Skin epidermis (tissue), 12 donors: ENCODE measurements at regions not wholly inside any gene's neighbourhood (a gene's known extent, or its start where the extent isn't known, plus 50 kb on each side); places are given as distances from the start of the nearest gene placed in this dataset.
A peak's percentile ranks its signal among the peaks of the same experiment; 100 is the strongest.

Source experiments
- H3K27ac ChIP-seq, 21 experiments: fragments of 200-600 bp; sonication (generic) in 11 of 21; one replicate each; pipeline ENCODE4 v1.5.0; 2020; ENCODE audit warnings: mild to moderate bottlenecking in 3 of 21, inconsistent platforms in 2 of 21, moderate library complexity in 2 of 21
- H3K4me3 ChIP-seq, 7 experiments: fragments of 200-600 bp; sonication (generic) in 2 of 7; one replicate each; pipeline ENCODE4 v1.5.0; 2020; ENCODE audit warnings: inconsistent platforms in 2 of 7, mild to moderate bottlenecking in 2 of 7, moderate library complexity in 1 of 7

DNA sequence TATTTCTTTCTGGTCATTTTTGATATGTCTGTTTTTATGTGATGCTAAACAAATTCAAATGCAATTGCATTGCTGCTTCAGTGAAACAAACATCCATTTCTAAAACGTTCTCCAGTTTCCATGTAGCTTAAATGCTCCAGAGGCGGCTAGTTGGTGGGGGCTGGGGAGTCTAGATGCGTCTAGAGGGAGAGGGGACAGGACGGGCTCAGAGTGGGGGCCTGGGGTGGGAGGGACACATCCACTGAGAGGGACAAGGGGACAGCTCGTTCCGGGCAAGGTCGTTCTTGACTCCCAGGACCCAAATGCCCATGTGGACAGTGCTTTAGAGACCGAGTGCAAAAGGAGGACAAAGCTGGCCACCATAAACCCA is 102.3 kb downstream of the FOXL1 start:
- Histone ChIP-seq H3K27ac (peak overlapping the region in 5 of 21 experiments; percentile 36 to 72 (median 45)), H3K4me3 (no peak overlapping the region)

DNA sequence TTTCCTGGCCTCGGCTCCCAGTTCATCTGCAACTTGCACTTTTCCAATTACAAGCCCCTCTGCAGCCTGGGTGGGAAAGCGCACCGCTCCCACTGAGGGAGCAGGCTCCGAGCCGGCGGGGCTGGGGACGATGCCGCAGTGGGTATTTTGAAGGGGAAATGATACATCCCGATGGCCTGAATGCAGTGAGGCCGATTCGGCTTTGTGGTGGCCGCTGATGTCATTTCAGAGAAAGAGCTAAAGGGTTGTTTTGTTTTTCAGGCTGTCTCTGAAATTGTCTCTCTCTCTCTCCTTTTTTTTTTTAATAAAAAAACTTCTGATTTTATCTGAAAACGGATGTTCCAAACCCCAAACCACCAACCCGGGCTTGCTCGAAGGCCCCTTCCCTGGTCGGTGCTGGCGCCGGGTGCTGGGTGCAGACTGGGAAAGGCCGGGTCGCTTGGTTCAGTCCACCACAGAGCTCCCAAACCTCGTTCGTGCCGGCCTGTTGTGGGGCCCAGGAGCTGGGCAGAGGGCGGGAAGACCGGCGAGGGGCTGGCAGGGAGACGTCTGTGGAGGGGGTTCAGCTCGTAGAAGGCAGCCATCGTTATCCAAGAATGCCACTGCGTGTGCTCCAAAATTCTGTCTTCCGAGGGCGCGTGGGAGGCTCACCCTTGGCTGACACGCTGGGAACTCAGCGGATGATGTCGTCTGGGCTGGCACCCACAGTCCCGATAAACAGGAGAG is 102.8 kb downstream of the FOXL1 start:
- Histone ChIP-seq H3K27ac (peak overlapping the region in 6 of 21 experiments; percentile 35 to 72 (median 47)), H3K4me3 (no peak overlapping the region)

DNA sequence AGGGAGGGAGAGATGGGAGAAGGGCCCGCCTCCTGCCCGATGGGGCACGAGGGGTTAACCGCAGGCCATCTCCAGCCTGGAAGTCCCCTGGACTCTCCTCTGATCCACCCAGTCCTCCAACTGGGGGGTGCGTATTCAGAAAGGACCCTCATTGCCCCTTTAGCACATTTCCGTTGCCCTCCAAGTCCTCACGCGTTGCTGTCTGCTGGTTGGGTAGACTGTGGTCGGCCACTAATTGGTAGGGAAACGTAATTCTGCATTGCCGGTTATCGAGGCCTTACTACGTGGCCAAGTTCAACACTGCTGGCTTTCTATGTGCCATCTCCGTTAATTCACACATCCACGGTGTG is 103.4 kb downstream of the FOXL1 start:
- Histone ChIP-seq H3K27ac (peak overlapping the region in 4 of 21 experiments; percentile 35 to 72 (median 52)), H3K4me3 (no peak overlapping the region)

DNA sequence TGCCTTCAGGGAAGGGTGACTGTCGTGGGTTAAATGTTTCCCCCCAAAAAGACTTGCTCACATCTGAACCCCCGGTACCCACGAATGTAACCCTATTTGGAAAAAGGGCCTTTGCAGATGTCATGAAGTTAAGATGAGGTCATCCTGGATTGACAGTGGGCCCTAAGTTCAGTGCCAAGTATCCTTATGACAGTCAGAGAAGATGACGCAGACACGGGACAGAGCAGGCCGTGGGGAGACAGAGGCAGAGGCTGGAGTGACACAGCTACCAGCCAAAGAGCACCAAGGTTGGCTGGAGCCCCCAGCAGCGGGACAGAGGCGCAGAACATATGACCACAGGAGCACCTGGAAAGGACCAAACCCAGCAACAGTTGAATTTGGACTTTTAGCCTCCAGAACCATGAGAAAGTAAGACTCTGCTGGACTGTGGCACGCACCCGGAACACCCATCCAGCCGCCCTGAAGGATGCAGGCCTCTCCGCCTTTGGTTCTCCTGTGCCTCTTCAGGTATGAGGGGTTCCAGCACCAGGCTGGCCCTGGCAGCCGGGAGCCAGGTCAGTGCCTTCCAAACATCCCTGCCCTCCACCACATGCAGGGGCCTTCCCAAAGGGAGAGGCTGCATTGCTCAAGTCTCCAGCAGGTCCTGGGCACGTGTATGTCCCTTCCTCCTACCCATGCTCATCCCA is 104.0 kb downstream of the FOXL1 start:
- no peak overlapping the region for H3K27ac ChIP-seq
- H3K4me3 ChIP-seq = no peak overlapping the region

DNA sequence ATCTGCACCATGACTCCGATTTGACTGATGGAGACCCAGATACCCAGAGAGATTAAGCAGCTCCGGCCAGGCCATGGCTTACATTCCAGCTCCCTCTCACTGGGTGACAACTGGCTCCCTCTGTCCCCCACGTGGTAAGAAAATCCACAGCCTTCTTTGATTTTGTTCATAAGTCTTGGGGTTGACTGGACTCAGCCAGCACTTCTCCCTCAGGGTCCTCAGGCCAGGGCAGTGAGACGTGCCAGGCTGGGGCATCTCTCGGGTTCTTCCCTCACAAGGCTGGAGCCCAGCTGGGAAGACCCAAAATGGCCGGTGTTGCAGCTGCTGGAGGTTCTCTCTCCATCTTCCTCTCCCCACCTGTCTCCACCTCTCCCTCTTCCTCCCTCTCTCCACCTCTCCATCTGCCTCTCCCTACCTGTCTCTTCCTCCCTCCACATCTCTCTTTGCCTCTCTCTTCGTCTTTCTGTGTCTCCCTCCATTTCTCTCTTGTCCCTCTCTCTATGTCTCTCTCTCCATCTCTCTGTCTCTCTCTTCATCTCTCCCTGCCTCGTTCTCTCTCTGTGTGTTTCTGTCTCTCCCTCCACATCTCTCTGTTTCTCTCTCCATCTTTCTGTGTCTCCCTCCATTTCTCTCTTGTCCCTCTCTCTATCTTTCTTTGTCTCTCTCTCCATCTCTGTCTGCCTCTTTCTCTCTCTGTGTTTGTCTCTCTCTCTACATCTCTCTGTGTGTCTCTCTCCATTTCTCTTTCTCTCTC is 105.3 kb downstream of the FOXL1 start:
- Histone ChIP-seq H3K4me3 (no peak overlapping the region), H3K27ac (no peak overlapping the region)

DNA sequence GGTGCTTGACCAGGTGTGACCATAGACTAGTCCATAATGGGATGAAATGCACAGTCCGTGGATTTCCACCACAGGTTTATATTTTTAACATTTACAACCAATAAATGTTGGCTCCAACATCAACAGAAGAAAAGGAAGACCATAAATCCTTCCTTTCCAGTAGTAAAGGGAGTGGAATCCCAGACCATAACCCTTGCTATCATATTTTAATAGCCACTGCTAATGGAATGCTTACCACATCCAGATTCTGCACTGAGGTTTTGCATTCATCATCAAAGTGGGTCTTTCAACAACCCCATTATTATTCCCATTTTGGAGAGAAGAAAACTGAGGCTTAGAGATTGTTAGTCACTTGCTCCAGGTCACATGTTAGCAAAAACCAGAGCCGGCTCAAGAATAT is 106.7 kb downstream of the FOXL1 start:
- Histone ChIP-seq H3K27ac (no peak overlapping the region), H3K4me3 (no peak overlapping the region)

DNA sequence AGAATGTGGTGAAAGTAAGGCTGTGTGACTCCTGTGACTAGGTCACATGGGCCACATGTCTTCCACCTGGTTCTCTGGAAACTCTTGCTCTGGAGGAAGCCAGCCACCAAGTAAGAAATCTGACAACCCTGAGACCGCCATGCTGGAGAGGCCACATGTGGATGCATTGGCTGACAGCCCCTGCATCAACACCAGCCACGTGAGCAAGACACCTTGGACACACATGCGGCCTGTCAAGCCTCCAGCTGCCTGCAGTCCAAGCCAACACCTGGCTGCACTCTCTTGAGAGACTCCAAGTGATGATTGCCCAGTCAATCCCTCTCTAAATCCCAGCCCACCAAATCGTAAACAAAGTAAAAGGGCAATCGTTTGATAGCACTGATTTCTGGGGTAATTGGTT is 112.6 kb downstream of the FOXL1 start:
- H3K27ac ChIP-seq = no peak overlapping the region

DNA sequence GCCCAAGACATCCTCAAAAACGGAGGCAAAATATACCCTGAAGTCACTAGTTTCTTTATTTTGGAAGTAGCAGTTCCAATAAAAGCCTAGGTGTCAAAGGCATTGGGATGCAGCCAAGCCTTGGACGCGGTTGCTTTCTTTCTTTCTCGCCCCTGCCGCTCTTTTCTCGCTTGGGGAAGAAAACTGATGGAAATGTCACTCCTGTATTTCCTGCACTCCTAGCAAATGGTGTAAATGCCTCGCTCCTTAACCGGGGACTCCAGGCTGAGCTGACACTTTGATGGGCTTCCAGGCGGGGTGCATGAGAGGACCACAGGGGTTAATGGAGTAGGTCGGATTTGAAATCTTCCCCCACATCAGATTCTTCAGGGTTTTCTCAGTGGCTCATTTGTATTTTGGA is 114.1 kb downstream of the FOXL1 start:
- no peak overlapping the region for H3K4me3 ChIP-seq
- H3K27ac ChIP-seq = no peak overlapping the region

More for the DNA sequence above, 112.6 kb downstream of the FOXL1 start:
- no peak overlapping the region for H3K4me3 ChIP-seq

DNA sequence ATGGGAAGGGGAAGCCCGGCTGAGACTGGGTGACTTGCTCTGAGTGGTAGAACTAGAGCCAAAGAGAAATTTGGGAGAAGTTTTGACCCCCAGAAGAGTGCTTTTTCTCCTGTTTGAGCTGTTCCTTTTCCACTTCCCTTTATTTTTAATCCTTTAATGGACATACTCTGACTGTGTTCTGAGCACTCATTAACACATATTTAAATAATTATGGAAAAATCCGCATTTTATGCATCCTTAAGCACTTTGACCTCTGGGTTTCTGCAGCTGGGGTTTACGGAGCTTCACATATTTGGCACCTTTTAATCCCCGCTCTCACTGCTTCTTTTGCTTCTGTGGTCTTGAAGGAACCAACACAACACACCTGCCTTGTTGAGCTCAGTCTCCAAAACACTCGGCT is 114.7 kb downstream of the FOXL1 start:
- no peak overlapping the region for H3K4me3 ChIP-seq
- H3K27ac ChIP-seq = no peak overlapping the region

DNA sequence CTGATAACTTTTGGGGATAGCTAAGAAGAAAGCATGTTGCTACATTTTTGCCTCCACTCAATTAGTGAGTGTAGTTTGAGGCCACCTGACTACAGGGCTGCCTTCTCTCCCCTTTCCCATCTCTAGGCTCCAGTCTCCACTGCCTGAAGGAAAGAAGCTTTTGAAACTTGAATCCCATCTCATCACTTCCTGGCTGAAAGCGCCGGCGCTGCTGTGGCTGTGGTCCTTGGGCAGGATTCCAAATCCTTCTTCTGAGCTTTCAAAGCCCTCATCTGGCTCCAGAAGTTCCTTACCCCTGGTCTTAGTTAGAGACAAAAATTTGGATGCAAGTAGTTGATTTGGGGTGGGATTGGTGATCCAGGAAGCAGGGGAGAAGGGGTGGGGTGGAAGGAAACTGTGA is 119.4 kb downstream of the FOXL1 start:
- no peak overlapping the region for H3K4me3 ChIP-seq
- H3K27ac ChIP-seq = no peak overlapping the region

DNA sequence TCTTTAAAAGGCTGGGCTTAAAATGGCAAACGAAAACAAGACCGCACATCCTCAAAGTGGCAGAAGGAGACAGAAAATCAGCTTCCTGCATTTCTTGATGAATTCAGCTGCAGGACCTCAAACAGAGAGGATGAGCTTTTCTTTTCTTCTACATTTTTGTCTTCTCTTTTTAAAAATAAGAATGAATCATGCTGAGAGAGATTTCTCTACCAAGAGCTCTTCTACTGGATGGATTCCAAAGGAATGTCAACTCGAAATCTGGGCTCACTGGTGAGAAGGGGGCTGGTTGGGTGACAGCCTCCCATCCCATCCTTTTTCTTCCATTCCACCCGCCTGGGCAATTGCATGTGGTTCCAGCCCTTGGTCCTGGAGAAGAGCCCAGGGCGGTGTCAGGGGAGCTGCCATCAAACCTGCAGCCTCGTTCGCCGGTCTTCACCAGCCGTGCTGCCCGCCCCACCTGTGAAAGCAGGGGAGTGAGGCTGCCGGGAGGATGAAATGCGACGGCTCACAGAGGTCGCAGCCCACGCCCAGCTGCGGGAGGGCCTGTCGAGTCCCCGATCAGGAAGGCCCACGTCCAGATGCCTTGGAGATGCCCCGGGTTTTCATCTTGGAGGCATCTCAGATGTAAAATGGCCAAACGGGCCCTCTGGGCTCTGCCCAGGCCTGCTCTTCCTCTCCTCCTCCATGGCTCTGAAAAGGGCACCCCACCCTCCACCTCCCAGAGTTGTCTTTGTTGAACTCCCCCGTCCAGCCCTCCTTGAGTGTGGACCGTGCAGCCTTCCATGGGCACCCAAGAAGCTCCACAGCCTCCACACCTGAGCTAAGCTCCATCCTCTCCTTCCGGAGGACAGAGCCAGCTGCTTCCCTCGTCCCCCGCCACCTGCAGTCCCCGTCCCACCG is 121.9 kb downstream of the FOXL1 start:
- H3K4me3 ChIP-seq = no peak overlapping the region
- H3K27ac ChIP-seq = no peak overlapping the region

DNA sequence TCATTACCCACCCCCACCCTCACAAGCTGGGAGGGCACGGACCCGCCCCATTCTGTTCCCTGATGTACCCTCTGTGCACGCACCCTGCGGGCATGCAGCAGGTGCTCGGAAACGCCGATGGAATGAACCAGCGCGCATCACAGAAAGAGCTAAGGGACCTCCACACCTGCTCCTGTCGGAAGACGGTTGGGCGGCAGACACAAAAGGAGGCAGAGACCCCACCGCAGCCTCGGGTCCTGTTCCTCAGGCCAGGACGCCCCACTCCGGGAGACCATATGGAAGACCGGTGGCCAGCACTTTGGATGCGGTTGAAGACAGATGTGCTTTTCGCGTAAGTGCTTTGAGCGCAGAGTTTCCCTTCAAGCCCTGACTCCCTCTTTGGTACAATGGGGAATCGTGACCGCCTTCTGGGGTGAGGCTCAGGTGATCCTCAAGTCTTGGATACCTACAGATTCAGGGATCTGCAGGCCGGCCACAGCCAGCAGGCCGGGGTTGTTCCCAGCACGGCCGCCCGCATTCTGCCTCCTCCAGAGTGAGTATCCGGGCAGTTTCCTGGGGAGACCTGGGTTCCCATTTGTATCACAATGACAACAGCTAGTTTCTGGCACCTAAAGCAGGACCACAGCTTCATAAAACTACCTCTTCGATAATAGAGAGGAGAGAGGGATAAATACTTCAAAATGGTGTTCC is 123.1 kb downstream of the FOXL1 start:
- no peak overlapping the region for H3K27ac ChIP-seq
- no peak overlapping the region for H3K4me3 ChIP-seq

DNA sequence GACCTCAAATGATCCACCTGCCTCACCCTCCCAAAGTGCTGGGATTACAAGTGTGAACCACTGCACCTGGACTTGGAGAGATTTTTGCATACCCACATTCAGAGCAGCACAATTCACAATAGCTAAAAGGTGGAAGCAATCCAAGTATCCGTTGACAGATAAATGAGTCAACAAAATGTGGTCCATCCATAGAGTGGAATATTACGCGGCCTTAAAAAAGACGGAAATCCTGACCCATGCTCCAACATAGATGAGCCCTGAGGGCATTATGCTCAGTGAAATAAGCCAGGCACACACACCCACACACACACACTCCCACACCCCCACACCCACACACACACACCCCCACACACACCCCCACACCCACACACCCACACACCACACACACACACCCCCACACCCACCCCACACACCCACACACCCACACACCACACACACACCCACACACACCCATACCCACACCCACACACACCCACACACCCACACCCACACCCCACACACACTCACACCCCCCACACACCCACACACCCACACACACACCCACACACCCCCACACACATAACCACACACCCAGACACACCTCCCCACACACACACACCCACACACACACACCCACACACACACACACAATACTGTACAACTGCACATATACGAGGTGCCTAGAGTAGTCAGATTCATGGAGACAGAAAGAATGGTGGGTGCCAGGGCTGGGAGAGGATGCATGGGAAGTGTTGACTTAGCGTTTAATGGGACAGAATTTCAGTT is 124.7 kb downstream of the FOXL1 start:
- Histone ChIP-seq H3K27ac (no peak overlapping the region), H3K4me3 (no peak overlapping the region)

DNA sequence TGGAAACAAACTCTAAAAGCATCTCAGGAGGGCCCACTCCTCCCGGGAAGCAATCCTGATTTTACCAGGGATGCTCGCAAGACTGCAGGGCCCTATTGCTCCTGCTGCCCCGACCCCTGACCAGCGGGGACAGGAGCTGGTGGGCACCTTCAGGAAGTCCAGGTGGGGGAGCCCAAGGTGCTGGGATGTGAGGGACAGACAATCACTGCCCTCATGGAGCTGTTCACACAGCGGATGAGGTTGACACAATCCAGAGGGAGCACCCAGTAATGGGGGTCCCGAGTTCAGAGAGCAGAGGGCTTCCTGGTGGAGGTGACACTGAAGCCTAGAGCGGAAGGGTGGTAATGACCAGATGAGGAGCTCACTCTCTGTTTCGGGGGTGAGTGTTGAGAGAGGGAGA is 126.2 kb downstream of the FOXL1 start:
- H3K27ac ChIP-seq = no peak overlapping the region
- H3K4me3 ChIP-seq = no peak overlapping the region

DNA sequence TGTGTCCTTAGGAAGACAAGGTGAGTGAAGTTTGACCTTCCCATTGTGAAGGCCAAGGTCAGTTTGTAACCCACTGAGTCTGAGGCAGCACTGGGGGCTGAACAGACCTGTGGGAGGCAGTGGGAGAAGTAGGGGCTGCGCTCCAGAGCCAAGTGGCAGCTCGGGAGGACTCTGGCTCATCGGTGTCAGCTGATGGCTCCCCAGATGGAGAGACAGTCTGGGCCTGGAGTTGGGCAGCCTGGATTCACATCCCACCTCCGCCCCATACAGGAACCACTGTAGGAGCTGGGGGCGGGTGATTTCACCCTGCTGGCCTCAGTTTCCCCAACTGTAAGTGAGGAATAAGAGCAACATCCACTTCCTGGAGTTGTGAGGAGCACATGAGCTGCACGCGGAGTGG is 128.4 kb downstream of the FOXL1 start:
- Histone ChIP-seq H3K27ac (no peak overlapping the region), H3K4me3 (no peak overlapping the region)

DNA sequence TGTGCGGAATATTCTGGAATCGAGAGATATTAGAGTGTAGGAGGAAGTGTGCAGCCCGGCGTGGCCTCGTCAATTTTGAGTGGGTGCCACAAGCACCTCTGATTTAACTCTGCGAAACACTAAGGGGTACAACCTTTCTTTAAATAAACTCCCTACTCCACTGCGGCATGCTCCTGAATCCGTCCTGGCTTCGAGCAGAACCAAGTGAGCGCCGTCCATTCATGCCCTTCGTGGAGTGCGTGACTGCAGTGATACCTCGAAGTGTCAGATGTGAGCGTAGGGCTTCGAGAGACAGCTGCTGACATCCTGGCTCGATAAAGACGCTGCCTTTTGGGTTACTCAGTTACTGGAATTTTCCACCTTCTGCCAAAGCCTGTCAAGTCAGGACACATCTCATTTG is 128.8 kb downstream of the FOXL1 start:
- no peak overlapping the region for H3K4me3 ChIP-seq

DNA sequence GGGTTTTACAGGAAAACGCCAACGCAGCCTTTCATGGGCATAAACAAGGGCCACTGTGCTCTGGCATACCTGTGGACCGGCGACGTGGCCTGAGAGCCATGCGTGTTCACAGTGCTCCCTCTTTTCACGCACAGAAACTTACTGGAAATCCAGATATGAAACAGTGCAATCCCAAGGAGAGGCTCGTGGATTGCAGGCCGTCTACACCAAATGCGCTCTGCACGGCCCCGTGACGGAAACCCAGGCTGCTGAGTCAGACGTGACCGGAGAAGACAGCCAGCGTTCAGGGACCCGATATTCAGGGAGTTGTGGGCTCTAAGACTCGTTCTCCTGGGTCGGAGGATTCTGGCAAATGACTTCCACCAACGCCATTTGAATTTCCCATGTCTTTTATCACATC is 129.2 kb downstream of the FOXL1 start:
- H3K4me3 ChIP-seq = no peak overlapping the region

More for the DNA sequence above, 128.8 kb downstream of the FOXL1 start:
- H3K27ac ChIP-seq = no peak overlapping the region

DNA sequence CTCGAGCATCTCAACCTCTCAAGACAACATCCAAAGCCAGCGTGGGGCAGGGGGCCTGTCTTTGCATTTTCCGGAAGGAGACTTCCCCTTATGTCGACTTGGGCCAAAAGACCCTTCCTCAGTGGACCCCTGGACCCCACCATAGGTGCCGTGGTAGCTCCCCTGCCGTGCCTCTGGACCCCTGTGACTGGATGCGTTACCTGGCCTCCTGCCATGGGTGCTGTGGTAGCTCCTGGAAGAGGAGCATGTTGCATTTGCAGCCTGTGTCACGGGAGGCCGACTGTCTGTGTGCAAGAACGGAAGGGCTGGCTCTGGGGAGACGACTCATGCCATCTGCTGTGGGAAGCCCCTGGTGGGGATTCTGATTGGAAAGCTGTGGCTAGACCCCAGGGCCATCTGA is 130.1 kb downstream of the FOXL1 start:
- Histone ChIP-seq H3K27ac (no peak overlapping the region), H3K4me3 (no peak overlapping the region)

More for the DNA sequence above, 129.2 kb downstream of the FOXL1 start:
- no peak overlapping the region for H3K27ac ChIP-seq

DNA sequence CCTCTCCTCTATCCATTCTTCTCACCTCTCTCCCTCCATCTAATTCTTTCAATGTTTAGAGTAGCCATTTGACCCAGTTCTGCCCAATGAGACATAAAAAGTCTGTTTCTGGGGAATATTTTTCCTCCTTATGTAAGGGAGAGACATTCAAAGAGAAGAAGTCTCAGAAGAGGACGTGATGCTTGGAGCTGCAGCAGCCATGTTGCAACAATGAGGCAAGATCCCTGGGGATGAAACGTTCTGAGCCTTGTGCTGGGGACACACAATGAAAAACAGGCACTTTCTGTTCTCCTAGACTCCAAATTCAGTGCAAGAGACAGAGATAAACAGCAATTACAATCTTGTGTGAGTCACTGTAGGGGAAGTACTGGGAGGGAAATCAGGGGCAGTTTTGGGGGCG is 130.8 kb downstream of the FOXL1 start:
- Histone ChIP-seq H3K27ac (no peak overlapping the region), H3K4me3 (no peak overlapping the region)
